Mesothelial cell of epicardium (in vitro differentiated cells): ENCODE measurements at regions not wholly inside any gene's neighbourhood (a gene's known extent, or its start where the extent isn't known, plus 50 kb on each side); places are given as distances from the start of the nearest gene placed in this dataset.

Experiments
- DNase-seq, 2 experiments: peaks; one replicate each; pipeline ENCODE4 v3.0.0; 2021; ENCODE audit warnings: low spot score in 2 of 2; ENCODE audit not compliant: unreplicated experiment in 2 of 2
- H3K27ac Mint-ChIP-seq: 2 replicates; pipeline ENCODE4 v1.8.0; 2021; ENCODE audit warnings: mixed read lengths
- H3K27me3 Mint-ChIP-seq: 2 replicates; pipeline ENCODE4 v1.8.0; 2021; ENCODE audit warnings: low read depth, mixed read lengths
- H3K36me3 Mint-ChIP-seq: 2 replicates; pipeline ENCODE4 v1.8.0; 2021; ENCODE audit warnings: mixed read lengths
- H3K4me1 Mint-ChIP-seq: 2 replicates; pipeline ENCODE4 v1.8.0; 2021; ENCODE audit warnings: mixed read lengths
- H3K4me3 Mint-ChIP-seq: 2 replicates; pipeline ENCODE4 v1.8.0; 2021; ENCODE audit warnings: mild to moderate bottlenecking, moderate library complexity, mixed read lengths
- H3K9me3 Mint-ChIP-seq: 2 replicates; pipeline ENCODE4 v1.8.0; 2021; ENCODE audit warnings: mixed read lengths
- CTCF ChIP-seq: fragments of 200-600 bp; sonication (generic); IDR thresholded peaks from one replicate; pipeline ENCODE4 v1.5.0; 2021; ENCODE audit warnings: antibody characterized with exemption; ENCODE audit not compliant: unreplicated experiment

GRCh38 chr4:57403591-57403990 lies 293.4 kb upstream of the IGFBP7 start:
- H3K9me3 Mint-ChIP-seq, result peaks cover 4% of the 10 kb centered on the region
- DNase-seq, result no peak
- H3K27me3 Mint-ChIP-seq, result no peaks in the 10 kb centered on the region
- H3K36me3 Mint-ChIP-seq, result peaks cover 2% of the 10 kb centered on the region
- TF ChIP-seq CTCF, result no peak
- no peak overlapping the region for H3K4me3 Mint-ChIP-seq
- H3K4me1 Mint-ChIP-seq, result peaks cover 32% of the 10 kb centered on the region
- no peak overlapping the region for H3K27ac Mint-ChIP-seq

GRCh38 chr4:57401586-57401985 lies 291.4 kb upstream of the IGFBP7 start:
- H3K4me3 Mint-ChIP-seq, result no peak overlapping the region
- no peak for DNase-seq
- H3K4me1 Mint-ChIP-seq, result peaks cover 31% of the 10 kb centered on the region
- H3K27me3 Mint-ChIP-seq, result no peaks in the 10 kb centered on the region
- H3K36me3 Mint-ChIP-seq, result peaks cover 2% of the 10 kb centered on the region
- H3K27ac Mint-ChIP-seq, result no peak overlapping the region
- H3K9me3 Mint-ChIP-seq, result peaks cover 4% of the 10 kb centered on the region
- no peak for TF ChIP-seq CTCF

GRCh38 chr4:57378766-57379165 lies 268.6 kb upstream of the IGFBP7 start:
- H3K4me1 Mint-ChIP-seq, result no peaks in the 10 kb centered on the region
- H3K4me3 Mint-ChIP-seq, result no peak overlapping the region
- no peak overlapping the region for H3K27ac Mint-ChIP-seq
- H3K36me3 Mint-ChIP-seq, result no peaks in the 10 kb centered on the region
- no peak for TF ChIP-seq CTCF
- no peak for DNase-seq
- H3K9me3 Mint-ChIP-seq, result peaks cover 17% of the 10 kb centered on the region
- H3K27me3 Mint-ChIP-seq, result no peaks in the 10 kb centered on the region

GRCh38 chr4:57374866-57375595 lies 264.8 kb upstream of the IGFBP7 start:
- Mint-ChIP-seq H3K36me3 (no peaks in the 10 kb centered on the region), H3K27me3 (no peaks in the 10 kb centered on the region), H3K4me3 (no peak overlapping the region), H3K27ac (no peak overlapping the region), H3K9me3 (no peaks in the 10 kb centered on the region), H3K4me1 (no peaks in the 10 kb centered on the region)
- TF ChIP-seq CTCF, result no peak
- DNase-seq, result no peak

- Mint-ChIP-seq H3K4me3 (no peak overlapping the region), H3K9me3 (no peaks in the 10 kb centered on the region), H3K27me3 (no peaks in the 10 kb centered on the region), H3K27ac (no peak overlapping the region), H3K36me3 (no peaks in the 10 kb centered on the region), H3K4me1 (no peaks in the 10 kb centered on the region)
- no peak for TF ChIP-seq CTCF
- DNase-seq, result no peak
Observed at GRCh38 chr4:57373991-57374390, 263.8 kb upstream of the IGFBP7 start.
